GM12878 (cell line): ENCODE measurements at regions not wholly inside any gene's neighbourhood (a gene's known extent, or its start where the extent isn't known, plus 50 kb on each side); places are given as distances from the start of the nearest gene placed in this dataset.

Source experiments
- ATAC-seq: fragments of 200-7000 bp; cut with Tn5 transposase; 3 replicates; pipeline ENCODE4 v1.9.1; 2020; ENCODE audit warnings: mild to moderate bottlenecking, moderate library complexity
- BruUV-seq: library from RNA; stranded (reverse); fragments of 400-500 nt; replicated peaks from 2 replicates; lab custom pipeline; 2021; lab: Mats Ljungman, UMichigan
- CTCF ChIA-PET: fragments of 300-600 bp; sonication (Branson Sonifier 250); formaldehyde crosslinking; extraction: SDS; loops from one replicate; lab custom pipeline; 2021; ENCODE audit warnings: inconsistent platforms; lab: Yijun Ruan, JAX
- POLR2A ChIA-PET: fragments of 350-600 bp; formaldehyde crosslinking; extraction: SDS; loops from one replicate; lab custom pipeline; 2021; ENCODE audit warnings: inconsistent platforms; lab: Charles Lee
- RAD21 ChIA-PET: fragments of 300-600 bp; sonication (Branson Sonifier 250); formaldehyde crosslinking; loops from one replicate; lab custom pipeline; 2023; ENCODE audit warnings: antibody characterized with exemption; ENCODE audit not compliant: unreplicated experiment; lab: Charles Lee
- SMC1A ChIA-PET: fragments of 300-600 bp; sonication (Branson Sonifier 250); formaldehyde crosslinking; loops from one replicate; lab custom pipeline; 2023; ENCODE audit not compliant: unreplicated experiment, uncharacterized antibody; lab: Charles Lee
- DNase-seq: peaks from one replicate; pipeline ENCODE4 v3.0.0-alpha.2; 2011; ENCODE audit warnings: low read depth, low spot score
- FAIRE-seq: peaks from 3 replicates; lab custom pipeline; 2011; peaks lifted over from hg19 to GRCh38; lab: Jason Lieb, UNC
- H2AFZ ChIP-seq: 2 replicates; pipeline ENCODE4 v1.6.0; 2011; ENCODE audit warnings: low read depth, low read length, control low read depth; ENCODE audit not compliant: control insufficient read depth
- H3K27ac ChIP-seq: 2 replicates; pipeline ENCODE4 v1.5.1; 2011; ENCODE audit warnings: control low read depth; ENCODE audit not compliant: control insufficient read depth, insufficient read depth
- H3K27me3 ChIP-seq, 2 experiments: replicated peaks in 1 of 2; 2 replicates each; pipeline versions ENCODE4 v1.6.0 to v1.6.1; 2011; ENCODE audit warnings: low read length in 1 of 2; ENCODE audit not compliant: control insufficient read depth in 2 of 2, insufficient read depth in 2 of 2
- H3K36me3 ChIP-seq, 2 experiments: 2 replicates each; pipeline ENCODE4 v1.5.1; 2011; ENCODE audit warnings: low read length in 1 of 2; ENCODE audit not compliant: control insufficient read depth in 2 of 2, insufficient read depth in 2 of 2
- H3K4me1 ChIP-seq: 2 replicates; pipeline ENCODE4 v1.6.1; 2011; ENCODE audit warnings: mild to moderate bottlenecking, low read length, moderate library complexity, mixed read lengths; ENCODE audit not compliant: control insufficient read depth, insufficient read depth
- H3K4me2 ChIP-seq: 2 replicates; pipeline ENCODE4 v1.6.0; 2011; ENCODE audit warnings: control low read depth; ENCODE audit not compliant: control insufficient read depth, insufficient read depth
- H3K4me3 ChIP-seq: fragments of 200-600 bp; sonication (generic); 2 replicates; pipeline ENCODE4 v1.5.1; 2016
- H3K79me2 ChIP-seq: 2 replicates; pipeline ENCODE4 v1.6.0; 2011; ENCODE audit warnings: low read length; ENCODE audit not compliant: control insufficient read depth, insufficient read depth
- H3K9ac ChIP-seq: 2 replicates; pipeline ENCODE4 v1.8.0; 2011; ENCODE audit warnings: low read length, control low read depth, mixed read lengths; ENCODE audit not compliant: control insufficient read depth, insufficient read depth
- H3K9me3 ChIP-seq: replicated peaks from 3 replicates; pipeline ENCODE4 v1.5.1; 2011; ENCODE audit warnings: mild to moderate bottlenecking, low read length; ENCODE audit not compliant: control insufficient read depth, insufficient read depth
- H4K20me1 ChIP-seq: 2 replicates; pipeline ENCODE4 v1.6.0; 2011; ENCODE audit not compliant: control insufficient read depth, insufficient read depth
- BACH1 ChIP-seq: fragments of 450-650 bp; IDR thresholded peaks from 2 replicates; pipeline ENCODE4 v1.6.1; 2017; ENCODE audit warnings: mild to moderate bottlenecking, borderline replicate concordance
- BRCA1 ChIP-seq: IDR thresholded peaks from 2 replicates; pipeline ENCODE4 v1.6.1; 2011; ENCODE audit warnings: low read depth, low read length, improper control_type of control experiment
- CHD1 ChIP-seq: IDR thresholded peaks from 2 replicates; pipeline ENCODE4 v1.6.1; 2012; ENCODE audit warnings: low read depth, low read length, improper control_type of control experiment
- FOXK2 ChIP-seq: fragments of 450-650 bp; IDR thresholded peaks from 2 replicates; pipeline ENCODE4 v1.6.1; 2017; ENCODE audit warnings: mild to moderate bottlenecking, moderate library complexity
- GABPA ChIP-seq: IDR thresholded peaks from 2 replicates; pipeline ENCODE4 v1.6.1; 2014; ENCODE audit warnings: antibody characterized with exemption, low read depth, mild to moderate bottlenecking, inconsistent platforms
- IKZF2 ChIP-seq, 2 experiments: fragments of 450-650 bp; IDR thresholded peaks; 2 replicates each; pipeline ENCODE4 v1.6.1; 2017; ENCODE audit warnings: mild to moderate bottlenecking in 2 of 2, moderate library complexity in 2 of 2
- NFXL1 ChIP-seq: fragments of 450-650 bp; IDR thresholded peaks from 2 replicates; pipeline ENCODE4 v1.6.1; 2017; ENCODE audit warnings: antibody characterized with exemption, mild to moderate bottlenecking, borderline replicate concordance
- PML ChIP-seq: IDR thresholded peaks from 2 replicates; pipeline ENCODE4 v1.6.1; 2012; ENCODE audit warnings: low read length, inconsistent platforms
- POLR2A ChIP-seq: IDR thresholded peaks from 2 replicates; pipeline ENCODE4 v1.6.1; 2011; ENCODE audit warnings: low read depth, mild to moderate bottlenecking, low read length
- SMAD1 ChIP-seq: fragments of 450-650 bp; IDR thresholded peaks from 2 replicates; pipeline ENCODE4 v1.6.1; 2018; ENCODE audit warnings: mild to moderate bottlenecking, low read depth; ENCODE audit not compliant: partially characterized antibody
- SMAD5 ChIP-seq: IDR thresholded peaks from 2 replicates; pipeline ENCODE4 v1.6.1; 2016; ENCODE audit warnings: antibody characterized with exemption, low read depth
- SMARCA5 ChIP-seq: fragments of 450-650 bp; IDR thresholded peaks from 2 replicates; pipeline ENCODE4 v1.6.1; 2017; ENCODE audit warnings: mild to moderate bottlenecking
- SP1 ChIP-seq: IDR thresholded peaks from one replicate; pipeline ENCODE4 v1.6.1; 2011; ENCODE audit warnings: low read depth, low read length
- SPI1 ChIP-seq: IDR thresholded peaks from 2 replicates; pipeline ENCODE4 v1.6.1; 2011; ENCODE audit warnings: low read depth, mild to moderate bottlenecking, low read length, moderate library complexity, borderline replicate concordance; ENCODE audit not compliant: insufficient read depth
- TCF3 ChIP-seq: IDR thresholded peaks from 2 replicates; pipeline ENCODE4 v1.6.1; 2012; ENCODE audit warnings: low read depth, mild to moderate bottlenecking, low read length, borderline replicate concordance; ENCODE audit not compliant: insufficient read depth
- ZNF217 ChIP-seq: fragments of 450-650 bp; IDR thresholded peaks from 2 replicates; pipeline ENCODE4 v1.6.1; 2017; ENCODE audit warnings: antibody characterized with exemption, mild to moderate bottlenecking
- whole genome bisulfite sequencing: methylation state at CpG from one replicate; pipeline ENCODE4 v1.1.6; 2016; ENCODE audit warnings: low lambda C conversion rate; ENCODE audit not compliant: insufficient replicate concordance, insufficient coverage; ENCODE audit errors: missing lambda C conversion rate; 5-methylcytosine and 5-hydroxymethylcytosine counted together
- in situ Hi-C: fragments of 300-500 bp; cut with MboI; formaldehyde crosslinking; loops from 9 replicates; pipeline ENCODE4 v1.14.3; 2018; ENCODE audit warnings: mixed read lengths
- intact Hi-C: fragments of 100-400 bp; cut with micrococcal nuclease; formaldehyde crosslinking; loops from one replicate; pipeline ENCODE4 v1.14.2; 2022; ENCODE audit not compliant: unreplicated experiment
- TF ChIP-seq, protein P1 (sequence below): fragments of 450-650 bp; formaldehyde crosslinking; IDR thresholded peaks from 2 replicates; pipeline ENCODE4 v1.4.0; 2020; ENCODE audit warnings: mild to moderate bottlenecking, moderate library complexity
- TF ChIP-seq, protein P2 (sequence below): IDR thresholded peaks from 2 replicates; pipeline ENCODE4 v1.6.1; 2012; ENCODE audit warnings: improper control_type of control experiment, low read depth, low read length; ENCODE audit not compliant: insufficient replicate concordance

DNA sequence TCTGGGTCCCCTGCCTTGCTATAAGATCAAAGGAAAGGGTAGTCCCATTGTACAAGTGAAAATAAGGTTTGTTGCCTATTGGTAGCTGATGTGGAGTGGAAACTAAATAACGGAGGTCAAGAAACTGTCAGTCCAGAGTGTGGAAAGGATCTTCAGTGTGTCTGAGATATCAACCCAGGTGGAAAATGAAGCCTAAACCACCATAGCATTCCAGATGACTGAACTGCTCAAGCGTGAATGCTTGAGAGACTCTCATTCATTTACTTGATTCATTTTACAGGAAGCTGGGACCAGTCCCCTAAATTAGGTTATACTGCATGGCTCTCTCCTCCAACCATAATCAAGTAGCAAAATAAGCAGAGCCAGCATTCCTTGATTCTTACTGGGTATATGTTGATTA is 116.0 kb upstream of the SLC28A3 start:
- RAD21 ChIA-PET = no interaction called here
- Histone ChIP-seq H3K36me3 (no peaks in the 10 kb centered on the region), H3K9me3 (no peaks in the 10 kb centered on the region), H3K4me3 (no peak overlapping the region), H2AFZ (no peak overlapping the region), H3K4me2 (no peak overlapping the region), H4K20me1 (no peaks in the 10 kb centered on the region)
- no peak for ATAC-seq
- intact Hi-C loops = no loop called here
- 69% methylated on average over 2 of the region's 2 CpGs for WGBS
- no TSS peak for BruUV-seq
- DNase-seq = no peak
- TF ChIP-seq SMAD1 (no peak), GABPA (no peak), SP1 (no peak), POLR2A (no peak), BACH1 (no peak), SPI1 (no peak), BRCA1 (no peak), FOXK2 (no peak), IKZF2 (IDR thresholded peaks at IDR 0.05) (no peak), NFXL1 (no peak), PML (no peak), ZNF217 (no peak), TCF3 (no peak), CHD1 (no peak), SMAD5 (no peak), SMARCA5 (no peak)
- TF ChIP-seq, protein P1, sequence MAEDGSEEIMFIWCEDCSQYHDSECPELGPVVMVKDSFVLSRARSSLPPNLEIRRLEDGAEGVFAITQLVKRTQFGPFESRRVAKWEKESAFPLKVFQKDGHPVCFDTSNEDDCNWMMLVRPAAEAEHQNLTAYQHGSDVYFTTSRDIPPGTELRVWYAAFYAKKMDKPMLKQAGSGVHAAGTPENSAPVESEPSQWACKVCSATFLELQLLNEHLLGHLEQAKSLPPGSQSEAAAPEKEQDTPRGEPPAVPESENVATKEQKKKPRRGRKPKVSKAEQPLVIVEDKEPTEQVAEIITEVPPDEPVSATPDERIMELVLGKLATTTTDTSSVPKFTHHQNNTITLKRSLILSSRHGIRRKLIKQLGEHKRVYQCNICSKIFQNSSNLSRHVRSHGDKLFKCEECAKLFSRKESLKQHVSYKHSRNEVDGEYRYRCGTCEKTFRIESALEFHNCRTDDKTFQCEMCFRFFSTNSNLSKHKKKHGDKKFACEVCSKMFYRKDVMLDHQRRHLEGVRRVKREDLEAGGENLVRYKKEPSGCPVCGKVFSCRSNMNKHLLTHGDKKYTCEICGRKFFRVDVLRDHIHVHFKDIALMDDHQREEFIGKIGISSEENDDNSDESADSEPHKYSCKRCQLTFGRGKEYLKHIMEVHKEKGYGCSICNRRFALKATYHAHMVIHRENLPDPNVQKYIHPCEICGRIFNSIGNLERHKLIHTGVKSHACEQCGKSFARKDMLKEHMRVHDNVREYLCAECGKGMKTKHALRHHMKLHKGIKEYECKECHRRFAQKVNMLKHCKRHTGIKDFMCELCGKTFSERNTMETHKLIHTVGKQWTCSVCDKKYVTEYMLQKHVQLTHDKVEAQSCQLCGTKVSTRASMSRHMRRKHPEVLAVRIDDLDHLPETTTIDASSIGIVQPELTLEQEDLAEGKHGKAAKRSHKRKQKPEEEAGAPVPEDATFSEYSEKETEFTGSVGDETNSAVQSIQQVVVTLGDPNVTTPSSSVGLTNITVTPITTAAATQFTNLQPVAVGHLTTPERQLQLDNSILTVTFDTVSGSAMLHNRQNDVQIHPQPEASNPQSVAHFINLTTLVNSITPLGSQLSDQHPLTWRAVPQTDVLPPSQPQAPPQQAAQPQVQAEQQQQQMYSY (CRISPR knock-in tag) = no peak
- TF ChIP-seq, protein P2, sequence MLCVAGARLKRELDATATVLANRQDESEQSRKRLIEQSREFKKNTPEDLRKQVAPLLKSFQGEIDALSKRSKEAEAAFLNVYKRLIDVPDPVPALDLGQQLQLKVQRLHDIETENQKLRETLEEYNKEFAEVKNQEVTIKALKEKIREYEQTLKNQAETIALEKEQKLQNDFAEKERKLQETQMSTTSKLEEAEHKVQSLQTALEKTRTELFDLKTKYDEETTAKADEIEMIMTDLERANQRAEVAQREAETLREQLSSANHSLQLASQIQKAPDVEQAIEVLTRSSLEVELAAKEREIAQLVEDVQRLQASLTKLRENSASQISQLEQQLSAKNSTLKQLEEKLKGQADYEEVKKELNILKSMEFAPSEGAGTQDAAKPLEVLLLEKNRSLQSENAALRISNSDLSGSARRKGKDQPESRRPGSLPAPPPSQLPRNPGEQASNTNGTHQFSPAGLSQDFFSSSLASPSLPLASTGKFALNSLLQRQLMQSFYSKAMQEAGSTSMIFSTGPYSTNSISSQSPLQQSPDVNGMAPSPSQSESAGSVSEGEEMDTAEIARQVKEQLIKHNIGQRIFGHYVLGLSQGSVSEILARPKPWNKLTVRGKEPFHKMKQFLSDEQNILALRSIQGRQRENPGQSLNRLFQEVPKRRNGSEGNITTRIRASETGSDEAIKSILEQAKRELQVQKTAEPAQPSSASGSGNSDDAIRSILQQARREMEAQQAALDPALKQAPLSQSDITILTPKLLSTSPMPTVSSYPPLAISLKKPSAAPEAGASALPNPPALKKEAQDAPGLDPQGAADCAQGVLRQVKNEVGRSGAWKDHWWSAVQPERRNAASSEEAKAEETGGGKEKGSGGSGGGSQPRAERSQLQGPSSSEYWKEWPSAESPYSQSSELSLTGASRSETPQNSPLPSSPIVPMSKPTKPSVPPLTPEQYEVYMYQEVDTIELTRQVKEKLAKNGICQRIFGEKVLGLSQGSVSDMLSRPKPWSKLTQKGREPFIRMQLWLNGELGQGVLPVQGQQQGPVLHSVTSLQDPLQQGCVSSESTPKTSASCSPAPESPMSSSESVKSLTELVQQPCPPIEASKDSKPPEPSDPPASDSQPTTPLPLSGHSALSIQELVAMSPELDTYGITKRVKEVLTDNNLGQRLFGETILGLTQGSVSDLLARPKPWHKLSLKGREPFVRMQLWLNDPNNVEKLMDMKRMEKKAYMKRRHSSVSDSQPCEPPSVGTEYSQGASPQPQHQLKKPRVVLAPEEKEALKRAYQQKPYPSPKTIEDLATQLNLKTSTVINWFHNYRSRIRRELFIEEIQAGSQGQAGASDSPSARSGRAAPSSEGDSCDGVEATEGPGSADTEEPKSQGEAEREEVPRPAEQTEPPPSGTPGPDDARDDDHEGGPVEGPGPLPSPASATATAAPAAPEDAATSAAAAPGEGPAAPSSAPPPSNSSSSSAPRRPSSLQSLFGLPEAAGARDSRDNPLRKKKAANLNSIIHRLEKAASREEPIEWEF = no peak
- TF ChIP-seq, all 136 proteins: peak for 0
- SMC1A ChIA-PET = no interaction called here
- POLR2A ChIA-PET = no interaction called here
- CTCF ChIA-PET = no interaction called here
- no peaks in the 10 kb centered on the region for H3K79me2 ChIP-seq
- H3K4me1 ChIP-seq = no peaks in the 10 kb centered on the region
- H3K27me3 ChIP-seq = no peaks in the 10 kb centered on the region
- no peak overlapping the region for H3K9ac ChIP-seq
- no peak overlapping the region for H3K27ac ChIP-seq
- FAIRE-seq = peak; percentile 23
- in situ Hi-C loops = loop anchor here (25.0 kb wide), 1 partner anchor 94 kb away; no protein-coding TSS in a partner anchor
